COLO829 (cell line): ENCODE measurements at regions not wholly inside any gene's neighbourhood (a gene's known extent, or its start where the extent isn't known, plus 50 kb on each side); places are given as distances from the start of the nearest gene placed in this dataset.

Experiments
- DNase-seq: peaks from one replicate; pipeline ENCODE4 v3.0.0; 2012; ENCODE audit warnings: low spot score

DNA sequence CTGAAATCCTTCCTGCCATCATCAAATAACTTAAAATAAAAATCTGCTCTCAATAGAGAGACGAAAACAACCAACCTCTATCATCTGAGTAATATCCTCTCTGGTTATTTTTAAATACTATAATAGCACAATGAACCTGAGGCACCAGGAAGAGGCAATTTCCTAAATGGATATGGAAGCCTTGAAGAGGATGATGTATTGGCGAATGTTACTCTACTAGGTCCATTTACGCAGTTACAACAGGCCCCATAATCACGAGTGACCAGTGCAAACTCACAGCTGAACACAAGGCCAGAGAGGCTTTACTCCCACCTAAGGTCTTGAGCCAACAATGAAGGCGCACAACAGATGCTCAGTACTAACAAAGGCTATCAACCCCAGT lies 678.8 kb upstream of the NR3C2 start:
- DNase-seq, result no peak

- peak; percentile 62 for DNase-seq
Observed at GRCh38 chr4:149120331-149121022, 678.3 kb upstream of the NR3C2 start.

DNA sequence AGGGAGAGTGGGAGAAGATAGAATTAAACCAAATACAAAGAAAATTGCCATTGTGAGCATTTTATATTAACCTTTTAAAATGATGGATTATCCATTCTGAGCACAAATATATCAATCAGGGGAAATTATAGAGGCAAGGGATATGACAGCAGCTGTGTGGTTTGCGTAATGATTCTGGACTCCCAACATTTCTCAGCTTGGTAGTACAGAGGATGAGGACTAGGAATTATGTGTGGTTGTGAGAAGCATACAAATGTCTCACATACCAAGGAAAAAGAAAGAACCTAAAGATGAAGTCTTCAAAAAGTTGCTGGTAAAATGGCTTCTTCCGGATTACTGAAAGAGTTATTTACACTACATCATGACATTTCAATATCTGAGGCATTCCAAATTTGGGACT lies 674.6 kb upstream of the NR3C2 start:
- DNase-seq, result no peak

DNA sequence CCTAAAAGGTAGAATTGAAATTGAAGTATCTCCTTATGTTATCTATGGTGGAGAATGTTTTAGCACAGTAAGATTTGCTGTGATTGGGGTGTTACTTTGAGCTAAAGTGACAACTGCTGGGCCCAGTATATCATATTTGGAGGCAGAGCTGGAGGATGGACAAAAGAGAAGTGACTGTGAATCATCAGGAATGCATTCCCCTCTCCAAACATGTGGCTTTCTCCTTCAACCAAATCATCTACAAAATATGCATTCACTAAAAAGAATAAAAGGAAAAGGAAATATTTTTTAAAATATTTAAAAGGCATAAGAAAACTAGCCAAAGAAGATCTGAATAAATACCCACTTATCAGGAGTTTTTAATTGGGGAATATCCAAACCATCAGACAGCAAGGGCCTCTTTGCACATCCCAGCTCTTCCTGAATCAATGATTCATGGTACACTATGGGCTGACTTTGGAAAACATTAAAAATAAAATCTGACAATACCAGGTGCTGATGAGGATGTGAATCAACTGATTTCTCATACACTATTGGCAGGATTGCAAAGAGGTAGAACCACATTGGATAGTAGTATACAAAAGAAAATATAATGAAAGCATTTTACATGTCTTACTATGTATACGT lies 671.7 kb upstream of the NR3C2 start:
- DNase-seq, result peak; percentile 39

DNA sequence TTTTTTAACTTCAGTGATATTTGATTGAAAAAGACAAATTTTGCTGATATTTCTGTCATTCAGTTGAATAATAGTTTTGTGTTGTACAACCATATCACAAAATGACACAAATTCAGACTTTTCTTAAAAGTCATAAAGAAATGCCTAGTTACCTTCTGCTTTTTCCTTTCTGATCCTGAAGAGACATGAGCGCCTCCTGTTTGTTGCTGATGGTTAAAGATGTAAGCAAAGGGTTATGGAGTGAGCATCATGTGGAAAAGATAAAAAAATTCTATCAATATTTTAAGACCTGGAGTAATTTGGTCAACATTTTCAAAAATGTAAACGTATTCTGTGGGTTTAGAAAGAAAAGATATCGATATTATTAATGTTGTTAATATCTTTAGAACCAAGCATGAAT lies 669.9 kb upstream of the NR3C2 start:
- no peak for DNase-seq

DNA sequence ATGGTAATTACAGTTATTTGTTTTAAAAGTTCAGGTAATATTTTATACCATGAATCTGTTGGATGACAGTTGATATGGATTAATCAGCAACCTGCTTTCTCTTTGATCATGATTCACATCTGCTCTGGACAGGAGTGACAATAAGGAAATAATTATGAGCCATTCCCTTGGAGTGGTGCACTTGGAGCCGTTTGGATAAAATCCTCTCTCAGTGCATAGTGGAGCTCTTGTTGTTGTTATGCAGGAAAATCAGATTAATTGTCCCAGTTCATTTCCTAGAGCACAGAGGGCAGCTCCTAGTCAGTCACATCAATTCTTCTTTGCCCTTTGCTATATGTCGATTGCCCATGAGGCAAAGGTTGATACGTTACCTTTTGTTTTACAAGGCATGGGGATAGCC lies 668.3 kb upstream of the NR3C2 start:
- DNase-seq, result no peak

- no peak for DNase-seq
Observed at GRCh38 chr4:149108626-149109025, 666.4 kb upstream of the NR3C2 start.

DNA sequence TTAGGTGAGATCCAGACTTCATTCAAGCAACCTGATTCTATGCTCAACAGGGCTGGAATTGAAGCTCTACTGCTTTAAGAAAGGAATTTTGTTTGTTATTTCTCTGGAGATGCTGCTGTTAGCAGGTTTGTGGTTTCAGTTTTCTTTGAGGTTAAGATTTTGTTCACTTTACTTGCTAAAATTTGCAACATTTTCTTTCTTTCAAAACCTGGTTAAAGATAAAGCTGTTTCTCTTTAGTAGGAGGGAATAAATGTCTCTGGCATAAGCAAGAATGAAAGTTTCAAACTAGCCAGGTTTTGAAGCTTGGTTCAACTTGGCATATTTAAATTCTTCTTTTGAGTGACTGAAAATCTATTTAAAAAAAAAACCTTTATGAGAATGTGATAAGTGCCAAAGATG lies 660.6 kb upstream of the NR3C2 start:
- no peak for DNase-seq

DNA sequence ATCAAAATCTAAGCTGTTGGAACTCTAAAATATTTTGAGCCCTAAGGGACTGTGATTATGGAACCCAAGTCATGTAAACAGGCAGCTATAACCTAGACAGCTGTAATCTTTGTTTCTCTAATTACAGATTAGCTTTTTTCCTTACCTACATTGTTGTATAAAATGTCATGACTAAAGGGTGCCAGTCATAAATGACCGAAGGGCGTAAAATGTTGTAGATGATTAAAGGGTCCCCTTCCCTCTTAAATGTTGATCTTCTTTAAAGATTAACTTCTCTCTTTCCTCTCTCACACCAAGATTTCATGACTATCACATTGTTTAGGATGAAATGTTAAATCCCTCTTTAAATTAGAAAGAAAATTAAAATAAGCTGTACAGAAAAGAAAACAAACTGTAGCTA lies 659.4 kb upstream of the NR3C2 start:
- no peak for DNase-seq

GRCh38 chr4:149095811-149096210 lies 653.6 kb upstream of the NR3C2 start:
- no peak for DNase-seq

DNA sequence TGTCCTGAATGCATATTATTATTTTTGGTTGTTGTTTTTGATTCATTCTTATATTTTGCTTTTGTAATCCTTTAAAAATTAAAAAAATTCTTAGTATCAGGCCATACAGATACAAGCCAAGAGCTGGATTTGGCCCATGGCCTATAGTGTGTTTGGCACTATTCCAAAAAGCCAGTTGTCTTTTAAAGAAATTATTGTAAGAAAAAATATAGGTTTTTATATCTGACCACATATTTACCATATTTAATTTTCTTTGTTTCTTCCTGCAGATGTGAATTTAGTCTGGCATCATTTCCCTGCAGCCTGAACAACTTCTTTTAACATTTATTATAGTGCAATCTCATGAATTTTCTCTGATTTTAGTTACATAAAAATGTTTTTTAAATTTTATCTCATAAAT lies 652.8 kb upstream of the NR3C2 start:
- DNase-seq, result no peak

DNA sequence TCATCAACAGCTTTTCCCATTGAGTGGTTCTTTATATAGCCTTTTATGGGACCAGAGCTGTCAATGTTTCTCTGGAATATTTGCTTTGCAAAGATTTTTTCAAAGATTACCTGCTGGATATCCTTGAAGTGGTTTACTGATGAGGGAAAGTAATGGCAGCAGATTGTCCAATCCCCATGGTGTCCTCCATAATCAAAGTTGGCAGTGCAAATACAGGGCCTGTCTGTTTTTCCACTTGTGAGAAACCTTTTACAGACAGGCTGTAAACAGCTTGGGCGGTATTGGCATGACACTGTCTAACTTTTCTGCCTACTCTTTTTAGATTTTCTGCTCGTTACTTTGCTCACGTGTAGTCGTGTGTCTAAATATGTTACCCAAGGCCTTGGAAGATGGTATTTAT lies 641.9 kb upstream of the NR3C2 start:
- no peak for DNase-seq

DNA sequence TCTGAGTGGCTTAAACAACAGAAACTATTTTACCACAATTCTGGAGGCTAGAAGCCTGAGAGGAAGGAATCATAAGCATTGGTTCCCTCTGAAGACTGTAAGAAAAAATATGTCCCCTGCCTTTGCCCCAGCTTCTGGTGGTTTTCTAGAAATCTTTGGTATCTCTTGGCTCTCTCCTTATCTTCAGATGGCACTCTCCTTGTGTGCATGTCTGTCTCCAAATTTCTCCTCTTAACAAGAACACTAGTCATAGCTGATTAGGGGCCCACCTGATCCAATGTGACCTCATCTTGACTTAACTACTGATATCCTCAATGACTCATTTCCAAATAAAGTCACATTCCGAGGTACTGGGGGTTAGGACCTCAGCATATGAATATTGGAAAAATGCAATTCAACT lies 635.0 kb upstream of the NR3C2 start:
- no peak for DNase-seq

- no peak for DNase-seq
Observed at GRCh38 chr4:149076401-149076800, 634.2 kb upstream of the NR3C2 start.

GRCh38 chr4:149072384-149072783 lies 630.2 kb upstream of the NR3C2 start:
- DNase-seq, result peak; percentile 48

DNA sequence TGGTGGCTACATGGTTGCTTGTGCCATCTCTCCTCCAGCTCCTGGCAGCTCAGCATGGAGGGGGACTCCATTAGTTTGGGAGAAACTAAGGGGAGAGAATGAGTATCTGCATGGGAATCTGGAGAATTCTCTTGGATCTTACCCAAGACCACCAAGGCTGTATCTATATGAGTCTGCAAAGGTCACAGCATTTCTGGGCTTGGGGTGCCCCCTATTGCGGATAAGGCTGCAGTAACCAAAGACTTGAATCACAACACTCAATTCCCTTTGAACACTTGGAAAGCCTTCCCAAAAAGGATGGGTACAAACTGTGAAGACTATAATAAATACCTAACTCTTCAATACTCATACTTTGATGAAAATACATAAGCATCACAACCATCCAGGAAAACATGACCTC lies 623.5 kb upstream of the NR3C2 start:
- no peak for DNase-seq

DNA sequence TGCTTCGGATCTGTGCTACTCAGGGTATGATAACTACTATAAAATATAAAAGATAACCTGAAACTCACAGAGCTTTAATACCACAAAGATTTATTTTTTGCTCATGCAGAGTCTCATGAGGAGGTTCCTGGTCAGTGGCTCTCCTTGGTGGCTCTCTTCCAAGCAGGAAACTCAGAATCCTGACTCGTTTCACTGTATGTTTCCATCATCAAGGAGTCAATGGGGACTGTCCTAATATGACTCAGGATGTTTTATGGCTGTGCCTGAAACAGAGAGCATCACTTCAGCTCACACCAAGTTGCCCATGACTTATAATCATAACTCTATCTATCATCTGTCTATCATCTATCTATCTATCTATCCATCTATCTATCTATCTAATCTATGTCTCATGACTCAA lies 620.8 kb upstream of the NR3C2 start:
- DNase-seq, result no peak

GRCh38 chr4:149057594-149057993 lies 615.4 kb upstream of the NR3C2 start:
- no peak for DNase-seq

DNA sequence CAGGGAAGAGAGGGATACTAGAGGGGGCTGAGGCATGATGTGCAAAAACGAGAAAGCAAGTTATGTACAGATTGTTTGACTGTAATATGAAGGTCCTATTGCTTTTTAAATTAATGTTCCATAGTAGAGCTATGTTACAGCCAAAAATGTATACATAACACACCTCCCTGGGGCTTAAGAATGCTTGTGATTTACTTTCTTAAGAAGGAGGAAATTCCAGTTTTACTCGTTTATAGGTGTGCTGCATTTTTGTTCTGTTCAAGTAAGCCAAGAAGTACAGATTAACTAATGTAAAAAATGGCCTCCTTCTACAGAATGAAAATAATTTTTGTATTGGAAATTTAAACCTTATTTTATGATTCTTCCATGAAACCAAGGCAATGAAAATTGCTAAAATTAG lies 614.4 kb upstream of the NR3C2 start:
- no peak for DNase-seq

GRCh38 chr4:149055624-149056023 lies 613.4 kb upstream of the NR3C2 start:
- no peak for DNase-seq

GRCh38 chr4:149050840-149051239 lies 608.6 kb upstream of the NR3C2 start:
- no peak for DNase-seq

DNA sequence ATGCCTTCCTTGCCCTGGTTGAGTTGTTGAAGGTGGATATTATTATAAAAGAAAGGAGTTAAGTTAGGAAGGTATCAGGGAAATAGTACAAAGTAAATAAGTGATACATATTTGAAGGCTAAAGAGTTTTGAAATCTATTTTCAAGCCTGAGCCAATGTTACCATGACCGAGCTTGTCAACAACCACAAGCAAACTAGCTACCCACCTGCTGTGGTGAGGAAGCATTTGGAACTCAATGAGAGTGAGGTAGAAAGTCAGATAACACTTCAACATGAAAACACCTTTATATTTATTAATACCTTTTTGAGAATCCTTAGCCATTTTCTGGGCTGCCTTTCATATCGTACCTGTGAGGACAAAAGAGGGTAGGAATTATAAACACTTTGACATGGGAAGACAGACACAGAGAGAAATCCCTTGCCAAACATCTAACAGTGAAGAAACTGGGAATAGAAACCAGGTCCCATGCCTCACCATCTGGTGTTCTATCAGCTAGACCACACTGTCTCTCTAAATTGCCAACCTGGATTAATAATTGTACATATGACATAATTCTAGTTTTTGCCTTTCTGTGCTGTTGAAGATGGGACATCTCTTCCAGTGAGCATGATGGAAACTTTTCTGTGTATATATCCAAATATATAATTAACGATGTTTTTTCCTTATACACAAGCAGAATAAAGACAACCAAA lies 606.4 kb upstream of the NR3C2 start:
- no peak for DNase-seq

- no peak for DNase-seq
Observed at GRCh38 chr4:149047368-149047767, 605.2 kb upstream of the NR3C2 start.

DNA sequence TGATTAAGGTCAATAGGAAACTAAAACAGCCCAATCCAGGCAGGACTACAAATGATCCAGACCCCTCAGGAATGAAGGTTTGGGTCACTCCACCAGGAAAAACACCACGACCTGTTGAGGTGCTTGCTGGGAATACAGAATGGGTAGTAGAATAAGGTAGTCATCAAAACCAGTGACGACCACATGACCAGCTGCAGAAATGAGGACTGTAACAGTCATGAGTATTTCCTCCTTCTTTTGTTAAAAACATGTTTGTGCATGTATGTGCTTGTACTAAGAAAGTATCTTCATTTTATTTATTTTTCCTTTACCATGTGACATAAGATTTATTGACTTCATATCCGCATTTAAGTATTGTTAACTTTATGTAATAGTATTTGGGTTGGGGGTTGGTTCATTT lies 603.5 kb upstream of the NR3C2 start:
- DNase-seq, result no peak
